ENCODE measurements at regions not wholly inside any gene's neighbourhood (a gene's known extent, or its start where the extent isn't known, plus 50 kb on each side); places are given as distances from the start of the nearest gene placed in this dataset.

DNA sequence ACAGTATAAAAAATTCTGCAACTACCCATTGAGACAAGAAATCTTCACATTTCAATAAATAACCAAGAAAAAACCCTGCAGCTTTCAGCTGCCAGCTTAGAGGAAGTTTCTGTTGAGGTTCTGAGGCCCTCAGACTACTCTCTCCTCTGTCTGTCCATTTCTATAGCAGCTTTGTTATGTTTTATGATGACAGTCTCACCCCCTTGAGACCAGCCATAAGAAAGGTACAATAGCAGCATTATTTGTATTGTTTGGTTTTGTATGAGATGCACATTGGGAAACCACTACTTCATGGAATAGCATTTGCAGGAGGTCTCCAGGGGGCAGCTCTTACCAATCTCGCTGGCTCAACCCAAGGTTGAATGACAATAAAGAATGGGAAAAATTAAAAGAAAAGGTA is 334.6 kb upstream of the VRK2 start (continued):
- no peak for TF ChIP-seq SIN3A (conservative IDR thresholded peaks at IDR 0.05 in 1 of 2, IDR thresholded peaks at IDR 0.05 in 1 of 2; ENCODE audit: low read depth in 1 of 2, low read length in 2 of 2)
- TF ChIP-seq CHD1 (IDR thresholded peaks at IDR 0.05; ENCODE audit: low read depth, low read length) = no peak
- no peak for TF ChIP-seq HDAC6 (IDR thresholded peaks at IDR 0.05; ENCODE audit: low read depth, low read length)

All from H1 (cell line).